GM12864 (cell line): ENCODE measurements at regions not wholly inside any gene's neighbourhood (a gene's known extent, or its start where the extent isn't known, plus 50 kb on each side); places are given as distances from the start of the nearest gene placed in this dataset.

Source experiments
- DNase-seq: peaks from one replicate; pipeline ENCODE4 v3.0.0-alpha.2; 2011; ENCODE audit warnings: low read depth
- H3K4me3 ChIP-seq: 2 replicates; pipeline ENCODE4 v1.5.1; 2011; ENCODE audit warnings: mild to moderate bottlenecking, low read depth, low read length, control low read depth
- TF ChIP-seq, protein P1 (sequence below): IDR thresholded peaks from 2 replicates; pipeline ENCODE4 v1.5.1; 2011; ENCODE audit warnings: low read depth, mild to moderate bottlenecking, moderate library complexity, low read length, control low read depth, inconsistent platforms; ENCODE audit errors: missing control alignments

DNA sequence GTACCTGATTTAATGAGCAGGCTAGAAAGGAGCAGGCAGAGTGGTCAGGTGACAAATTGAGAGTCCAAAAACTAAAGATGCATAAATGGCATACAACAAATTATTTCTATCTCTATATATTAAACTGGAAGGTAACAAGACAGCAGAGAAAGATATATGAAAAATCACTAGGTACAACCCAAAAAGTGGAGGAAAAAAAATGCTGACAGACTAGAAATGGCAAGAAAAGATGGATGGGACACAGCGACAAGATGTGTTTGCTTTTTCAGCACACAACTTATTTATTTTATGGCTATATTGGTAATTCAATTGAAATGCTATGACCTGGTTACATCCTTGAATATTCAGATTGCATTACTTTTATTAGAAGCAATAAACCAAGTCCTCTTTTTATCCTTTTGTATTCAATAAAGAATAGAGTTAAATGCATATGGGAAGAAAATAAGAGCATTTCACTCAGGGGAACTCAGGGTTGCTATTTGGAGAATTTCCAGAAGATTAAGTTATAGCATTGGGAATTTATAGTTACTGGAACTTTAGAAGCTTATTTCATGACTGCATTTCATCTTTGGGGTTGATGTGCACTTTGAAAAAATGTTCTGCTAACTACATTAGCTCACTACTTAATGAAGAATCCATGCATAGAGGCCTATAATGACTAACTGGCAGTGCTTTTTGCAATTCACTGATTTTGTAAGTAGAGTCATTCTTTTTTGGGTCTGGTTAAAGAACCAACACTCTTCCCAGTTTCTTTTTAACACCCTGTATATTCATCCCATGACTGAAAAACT is 566.6 kb upstream of the TUSC1 start:
- H3K4me3 ChIP-seq: no peak overlapping the region
- DNase-seq: no peak
- TF ChIP-seq, protein P1, sequence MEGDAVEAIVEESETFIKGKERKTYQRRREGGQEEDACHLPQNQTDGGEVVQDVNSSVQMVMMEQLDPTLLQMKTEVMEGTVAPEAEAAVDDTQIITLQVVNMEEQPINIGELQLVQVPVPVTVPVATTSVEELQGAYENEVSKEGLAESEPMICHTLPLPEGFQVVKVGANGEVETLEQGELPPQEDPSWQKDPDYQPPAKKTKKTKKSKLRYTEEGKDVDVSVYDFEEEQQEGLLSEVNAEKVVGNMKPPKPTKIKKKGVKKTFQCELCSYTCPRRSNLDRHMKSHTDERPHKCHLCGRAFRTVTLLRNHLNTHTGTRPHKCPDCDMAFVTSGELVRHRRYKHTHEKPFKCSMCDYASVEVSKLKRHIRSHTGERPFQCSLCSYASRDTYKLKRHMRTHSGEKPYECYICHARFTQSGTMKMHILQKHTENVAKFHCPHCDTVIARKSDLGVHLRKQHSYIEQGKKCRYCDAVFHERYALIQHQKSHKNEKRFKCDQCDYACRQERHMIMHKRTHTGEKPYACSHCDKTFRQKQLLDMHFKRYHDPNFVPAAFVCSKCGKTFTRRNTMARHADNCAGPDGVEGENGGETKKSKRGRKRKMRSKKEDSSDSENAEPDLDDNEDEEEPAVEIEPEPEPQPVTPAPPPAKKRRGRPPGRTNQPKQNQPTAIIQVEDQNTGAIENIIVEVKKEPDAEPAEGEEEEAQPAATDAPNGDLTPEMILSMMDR: no peak

DNA sequence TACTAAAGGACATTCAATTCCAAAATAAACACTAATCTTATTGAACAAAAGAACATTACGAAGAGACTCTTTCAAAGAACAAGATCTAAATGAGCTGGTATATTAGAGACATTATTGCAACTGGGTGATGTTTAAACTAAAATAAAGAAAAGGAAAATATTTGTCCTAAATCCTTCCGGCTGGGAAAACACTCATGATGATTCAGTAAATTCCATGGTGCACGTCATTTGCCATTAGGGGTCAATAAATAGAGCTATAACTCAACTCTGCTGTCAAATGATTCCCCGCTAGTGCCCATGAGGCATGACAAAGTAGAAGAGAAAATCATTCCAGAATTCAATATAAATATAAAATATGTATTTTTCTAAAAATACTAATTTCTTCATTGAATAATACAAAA is 565.5 kb upstream of the TUSC1 start:
- no peak overlapping the region for H3K4me3 ChIP-seq
- TF ChIP-seq, protein P1: no peak
- no peak for DNase-seq

- TF ChIP-seq, protein P1: no peak
- no peak overlapping the region for H3K4me3 ChIP-seq
- no peak for DNase-seq
These were observed 564.9 kb upstream of the TUSC1 start for GRCh38 chr9:26243029-26243697.

DNA sequence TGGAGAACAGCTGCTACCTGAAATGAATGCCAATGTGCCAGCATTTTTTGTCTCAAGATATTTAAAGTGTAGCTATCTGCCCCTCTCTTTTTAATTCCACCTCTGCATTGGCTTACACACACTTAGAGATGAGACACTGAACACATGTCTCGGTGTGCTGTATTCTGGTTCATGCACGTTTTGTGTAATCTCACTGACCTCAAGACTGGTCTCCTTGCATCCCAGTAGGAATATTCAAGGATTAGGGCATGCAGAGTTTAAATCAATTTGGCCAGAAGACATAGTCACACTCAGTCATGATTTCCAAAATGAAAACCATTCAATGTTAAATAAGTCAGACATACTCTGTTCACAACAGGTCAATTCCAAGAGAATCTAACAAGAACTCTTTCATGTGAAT is 561.8 kb upstream of the TUSC1 start:
- no peak for DNase-seq
- no peak overlapping the region for H3K4me3 ChIP-seq
- TF ChIP-seq, protein P1: no peak

DNA sequence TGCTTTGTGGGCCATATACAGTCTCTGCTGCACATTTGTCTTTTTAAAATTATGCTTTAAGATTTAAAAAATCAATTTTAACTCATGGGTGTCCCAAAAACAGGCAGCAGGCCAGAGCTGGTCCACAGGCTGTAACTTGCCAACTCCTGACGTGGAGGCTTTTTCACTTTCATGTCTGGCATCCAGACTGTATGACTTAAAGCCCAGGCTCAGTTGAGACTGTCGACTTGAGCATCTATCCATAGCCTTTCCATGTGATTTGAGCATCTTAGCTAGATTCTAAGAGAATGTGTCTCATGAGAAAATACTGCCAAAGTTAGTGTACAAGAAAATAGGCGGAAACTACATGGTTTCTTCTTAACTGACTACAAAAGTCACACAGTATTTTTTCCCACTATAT is 559.0 kb upstream of the TUSC1 start:
- no peak for DNase-seq
- H3K4me3 ChIP-seq: no peak overlapping the region
- TF ChIP-seq, protein P1: no peak

DNA sequence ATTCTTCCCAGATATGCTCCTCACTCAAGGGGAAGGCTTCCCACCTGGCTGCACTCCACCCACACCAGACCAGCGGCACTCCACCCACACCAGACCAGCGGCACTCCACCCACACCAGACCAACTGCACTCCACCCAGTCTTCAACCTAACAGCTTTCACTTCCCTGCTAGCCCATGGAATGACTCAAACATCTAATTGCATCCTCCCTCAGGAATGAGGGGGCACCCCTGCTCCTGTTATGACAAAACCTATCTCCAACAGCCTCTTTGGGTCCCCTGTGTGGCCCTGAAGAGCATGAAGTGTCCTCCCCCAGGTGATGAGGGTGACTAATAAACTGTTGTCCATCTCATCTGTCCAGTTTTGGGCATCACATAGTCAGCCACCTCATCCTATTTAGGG is 556.6 kb upstream of the TUSC1 start:
- TF ChIP-seq, protein P1: no peak
- no peak overlapping the region for H3K4me3 ChIP-seq
- no peak for DNase-seq
